ENCODE measurements at regions not wholly inside any gene's neighbourhood (a gene's known extent, or its start where the extent isn't known, plus 50 kb on each side); places are given as distances from the start of the nearest gene placed in this dataset.

- TF ChIP-seq EP300 (conservative IDR thresholded peaks at IDR 0.05; ENCODE audit: poor library complexity, severe bottlenecking): no peak
- no peak for TF ChIP-seq CTCF (IDR thresholded peaks at IDR 0.05; ENCODE audit: poor library complexity, severe bottlenecking)
- no peak for TF ChIP-seq MXI1 (conservative IDR thresholded peaks at IDR 0.05; ENCODE audit: poor library complexity, severe bottlenecking)
- no peak for TF ChIP-seq POLR2AphosphoS5 (IDR thresholded peaks at IDR 0.05)
- no peak for TF ChIP-seq RAD21 (conservative IDR thresholded peaks at IDR 0.05)
- TF ChIP-seq TAF1 (IDR thresholded peaks at IDR 0.05; ENCODE audit: low read depth): no peak
- no peak for TF ChIP-seq EZH2 (IDR thresholded peaks at IDR 0.05; ENCODE audit: borderline replicate concordance, insufficient read depth, low read length, poor library complexity, severe bottlenecking)
These were observed 214.3 kb downstream of the TFAP2C start for GRCh38 chr20:56843386-56843785.
